ENCODE measurements at regions not wholly inside any gene's neighbourhood (a gene's known extent, or its start where the extent isn't known, plus 50 kb on each side); places are given as distances from the start of the nearest gene placed in this dataset.

- CTCF ChIA-PET = no interaction called here
- H3K4me3 ChIP-seq (ENCODE audit: low read depth in 2 of 2, low read length in 2 of 2) = no peak overlapping the region
- H3K9me3 ChIP-seq (ENCODE audit: control insufficient read depth, insufficient read depth, low read depth, low read length) = no peaks in the 10 kb centered on the region
- POLR2A ChIA-PET = no interaction called here
- DNase-seq (ENCODE audit: low read depth, low spot score) (no peak), ATAC-seq (no peak)
- no peaks in the 10 kb centered on the region for H3K4me1 ChIP-seq (ENCODE audit: control insufficient read depth, insufficient read depth, low read length)
- H3K27ac ChIP-seq (ENCODE audit: low read length) = no peak overlapping the region
- no peaks in the 10 kb centered on the region for H3K36me3 ChIP-seq (ENCODE audit: control insufficient read depth, insufficient read depth, low read length)
- BruUV-seq (replicated peaks) = no TSS peak
- no peaks in the 10 kb centered on the region for H3K27me3 ChIP-seq (ENCODE audit: control insufficient read depth, insufficient read depth, low read length)
- no peak for TF ChIP-seq TCF7L2 (IDR thresholded peaks at IDR 0.05; ENCODE audit: low read depth, low read length)
- TF ChIP-seq CTCF (IDR thresholded peaks at IDR 0.05) = no peak
- TF ChIP-seq REST (IDR thresholded peaks at IDR 0.05; ENCODE audit: insufficient read depth in 1 of 2, low read depth in 2 of 2, low read length in 1 of 2) = no peak
- no peak for TF ChIP-seq POLR2AphosphoS5 (IDR thresholded peaks at IDR 0.05; ENCODE audit: low read depth, low read length)
- no peak for TF ChIP-seq SIN3A (IDR thresholded peaks at IDR 0.05; ENCODE audit: borderline replicate concordance, insufficient read depth, low read depth, low read length)
- intact Hi-C loops (cut with micrococcal nuclease; ENCODE audit: unreplicated experiment) (no loop called here), in situ Hi-C loops (cut with HindIII; ENCODE audit: low pct_unique_long_range_greater_than_20kb, low sequenced_read_pairs) (no loop called here)
Observed at GRCh38 chr13:19068691-19069090, 112.9 kb downstream of the TUBA3C start.

GRCh38 chr13:19067767-19068166 lies 113.9 kb downstream of the TUBA3C start:
- no peaks in the 10 kb centered on the region for H3K9me3 ChIP-seq (ENCODE audit: control insufficient read depth, insufficient read depth, low read depth, low read length)
- no peak for TF ChIP-seq SIN3A (IDR thresholded peaks at IDR 0.05; ENCODE audit: borderline replicate concordance, insufficient read depth, low read depth, low read length)
- TF ChIP-seq CTCF (IDR thresholded peaks at IDR 0.05) = no peak
- TF ChIP-seq POLR2AphosphoS5 (IDR thresholded peaks at IDR 0.05; ENCODE audit: low read depth, low read length) = no peak
- TF ChIP-seq REST (IDR thresholded peaks at IDR 0.05; ENCODE audit: insufficient read depth in 1 of 2, low read depth in 2 of 2, low read length in 1 of 2) = no peak
- no peak for TF ChIP-seq TCF7L2 (IDR thresholded peaks at IDR 0.05; ENCODE audit: low read depth, low read length)
- H3K4me3 ChIP-seq (ENCODE audit: low read depth in 2 of 2, low read length in 2 of 2) = no peak overlapping the region
- no peak overlapping the region for H3K27ac ChIP-seq (ENCODE audit: low read length)
- DNase-seq (ENCODE audit: low read depth, low spot score) (no peak), ATAC-seq (no peak)
- no peaks in the 10 kb centered on the region for H3K4me1 ChIP-seq (ENCODE audit: control insufficient read depth, insufficient read depth, low read length)
- ChIA-PET POLR2A (no interaction called here), CTCF (no interaction called here)
- intact Hi-C loops (cut with micrococcal nuclease; ENCODE audit: unreplicated experiment) = no loop called here
- in situ Hi-C loops (cut with HindIII; ENCODE audit: low pct_unique_long_range_greater_than_20kb, low sequenced_read_pairs) = no loop called here
- no TSS peak for BruUV-seq (replicated peaks)
- H3K36me3 ChIP-seq (ENCODE audit: control insufficient read depth, insufficient read depth, low read length) = no peaks in the 10 kb centered on the region
- H3K27me3 ChIP-seq (ENCODE audit: control insufficient read depth, insufficient read depth, low read length) = no peaks in the 10 kb centered on the region
